ENCODE measurements at regions not wholly inside any gene's neighbourhood (a gene's known extent, or its start where the extent isn't known, plus 50 kb on each side); places are given as distances from the start of the nearest gene placed in this dataset.

DNA sequence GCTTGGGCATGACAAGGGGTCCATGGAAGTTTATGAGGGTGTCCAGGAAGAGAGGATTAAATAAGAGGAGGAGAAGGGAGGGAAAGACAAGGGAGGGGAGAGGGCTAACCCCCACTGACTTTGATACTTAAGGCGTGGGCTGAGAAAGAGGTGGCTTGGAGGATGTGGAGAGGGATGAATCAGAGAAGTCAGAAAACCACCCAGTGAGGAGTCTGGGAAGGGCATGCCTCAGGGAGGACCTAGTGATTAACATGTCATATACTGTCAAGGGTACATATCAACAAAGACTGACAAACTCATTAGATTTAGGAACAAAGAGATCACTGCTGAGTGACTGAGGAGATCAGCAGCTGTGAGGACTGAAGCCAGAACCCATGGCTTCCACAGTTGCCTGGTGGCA is 145.4 kb downstream of the IRX5 start:
- DNase-seq: no peak

DNA sequence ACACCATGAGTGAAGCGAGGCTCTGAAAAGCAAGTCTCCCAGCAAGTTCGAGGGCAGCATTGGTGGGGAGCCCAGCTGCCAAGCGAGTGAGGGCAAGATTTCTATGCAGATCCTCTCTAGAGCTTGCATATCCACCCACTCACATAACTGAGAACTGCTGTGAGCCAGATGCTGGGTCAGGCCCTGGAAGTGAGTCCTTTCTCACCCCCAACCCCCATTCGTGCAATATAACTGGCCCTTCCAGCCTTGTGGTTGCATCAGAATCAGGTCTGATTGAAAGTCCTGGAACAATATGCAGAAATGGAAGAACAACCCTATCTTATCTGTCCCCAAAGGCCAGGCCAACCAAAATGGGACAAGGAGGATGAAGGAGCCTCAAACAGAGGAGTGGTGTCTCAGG is 146.6 kb downstream of the IRX5 start:
- no peak for DNase-seq

DNA sequence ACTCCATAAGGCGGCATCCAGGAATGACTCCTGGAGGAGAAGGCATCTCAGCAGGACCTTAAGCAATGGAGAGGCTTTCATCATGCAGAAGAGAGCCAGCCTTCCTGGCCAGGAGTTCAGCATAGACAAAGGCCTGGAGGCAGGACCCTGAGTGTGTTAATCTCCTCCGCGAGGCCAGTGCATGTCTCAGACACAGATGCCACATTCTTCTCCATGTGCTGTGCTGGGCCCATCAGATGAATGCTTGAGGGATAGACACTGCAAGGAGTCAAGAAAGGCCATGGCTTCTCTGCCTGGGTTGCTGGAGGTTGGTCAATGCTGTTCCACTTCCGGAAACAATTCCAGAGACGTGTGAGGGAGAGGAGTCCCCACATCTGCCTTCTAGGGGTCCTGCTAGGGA is 147.5 kb downstream of the IRX5 start:
- DNase-seq: no peak

DNA sequence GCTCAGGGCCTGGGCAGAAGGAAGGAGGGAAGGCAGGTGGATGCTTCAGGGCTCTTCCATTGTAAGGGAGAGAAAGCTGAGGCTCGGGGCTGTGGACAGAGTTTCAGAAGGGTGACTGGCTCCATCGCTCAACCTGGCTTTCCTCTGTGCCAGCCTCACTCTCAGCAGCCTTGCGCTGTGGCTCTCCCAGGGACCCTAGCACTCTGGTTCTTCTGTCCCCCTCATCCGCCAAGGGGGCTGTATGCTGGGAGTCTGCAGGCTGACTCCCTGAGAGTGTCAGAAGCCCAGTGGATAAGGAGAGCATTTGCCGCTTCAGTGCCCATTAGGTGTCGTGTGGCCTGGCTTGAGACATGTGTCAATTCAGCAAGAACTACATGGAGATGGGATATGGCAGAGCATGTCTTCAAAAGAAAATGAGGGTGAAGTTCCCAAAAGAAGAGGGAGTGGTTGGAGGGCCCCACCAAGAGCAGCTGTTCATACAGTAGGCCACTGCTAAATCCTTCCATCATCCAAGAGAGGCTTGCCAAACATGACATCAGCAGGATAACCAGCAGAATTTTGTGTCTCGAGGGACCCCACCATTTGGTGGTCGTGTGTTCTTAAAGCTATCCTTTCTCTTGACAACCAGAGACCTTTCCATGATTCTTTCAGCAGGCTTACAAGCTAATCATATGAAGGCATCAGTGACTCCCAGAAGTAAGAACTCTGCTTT is 148.2 kb downstream of the IRX5 start:
- DNase-seq: no peak

DNA sequence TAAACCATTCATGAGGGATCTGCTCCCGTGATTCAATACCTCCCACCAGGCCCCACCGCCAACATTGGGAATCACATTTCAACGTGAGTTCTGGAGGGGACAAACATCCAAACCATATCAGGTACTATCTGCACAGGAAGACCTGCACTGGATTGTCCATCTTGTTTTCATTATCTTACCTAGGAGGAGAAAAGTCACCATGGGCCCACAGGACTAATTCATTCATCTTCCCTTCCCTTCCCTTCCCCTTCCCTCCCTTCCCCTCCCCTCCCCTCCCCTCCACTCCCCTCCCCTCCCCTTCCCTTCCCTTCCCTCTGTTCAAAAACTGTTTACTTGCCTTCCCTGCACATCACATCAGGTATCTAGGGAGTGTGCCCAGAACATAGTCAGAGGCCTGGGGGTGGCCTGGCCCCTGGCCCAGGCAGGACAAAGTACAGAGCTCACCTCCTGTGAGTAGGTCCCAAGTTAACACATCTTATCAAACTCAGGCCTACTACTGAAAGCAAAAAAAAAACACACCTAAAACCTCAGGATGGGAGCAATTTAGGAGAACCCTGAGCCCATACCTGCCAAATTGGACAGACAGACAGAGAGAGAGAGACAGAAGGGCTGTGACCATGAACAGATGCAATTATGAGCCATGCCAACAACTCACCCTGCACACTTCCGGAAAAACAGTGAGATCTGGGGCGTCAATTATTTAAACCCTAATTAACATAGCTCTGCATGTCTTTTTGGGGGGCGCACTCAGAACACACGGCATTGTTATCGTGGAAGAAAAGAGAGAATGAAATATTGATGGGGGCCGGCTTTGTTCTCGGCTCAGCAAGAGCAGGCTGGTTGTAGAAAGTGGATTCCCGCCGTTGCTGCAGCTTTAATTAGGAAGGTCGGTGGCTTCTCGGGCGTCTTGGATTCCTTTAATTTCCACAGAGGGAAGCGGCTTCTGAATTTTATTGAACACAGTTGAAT is 151.2 kb downstream of the IRX5 start:
- DNase-seq: no peak

DNA sequence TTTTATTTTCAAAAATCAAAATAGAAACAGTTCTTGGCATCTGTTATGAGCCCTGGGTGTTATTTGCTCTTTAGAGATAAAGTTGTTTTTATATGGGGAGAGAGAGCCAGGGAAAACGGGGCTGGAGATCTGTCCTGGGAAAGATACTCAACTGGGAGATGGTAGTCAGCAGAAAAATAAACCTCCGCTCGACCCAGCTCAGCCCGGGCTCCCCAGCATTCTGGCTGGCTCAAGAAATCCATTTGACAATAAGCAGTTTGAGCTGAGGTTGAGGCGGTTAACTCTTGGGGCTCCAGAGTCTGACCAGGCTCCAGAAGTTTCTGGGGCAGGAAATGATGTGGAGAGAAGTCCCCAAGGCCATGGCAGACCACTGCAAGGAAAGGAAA is 151.9 kb downstream of the IRX5 start:
- DNase-seq: no peak

DNA sequence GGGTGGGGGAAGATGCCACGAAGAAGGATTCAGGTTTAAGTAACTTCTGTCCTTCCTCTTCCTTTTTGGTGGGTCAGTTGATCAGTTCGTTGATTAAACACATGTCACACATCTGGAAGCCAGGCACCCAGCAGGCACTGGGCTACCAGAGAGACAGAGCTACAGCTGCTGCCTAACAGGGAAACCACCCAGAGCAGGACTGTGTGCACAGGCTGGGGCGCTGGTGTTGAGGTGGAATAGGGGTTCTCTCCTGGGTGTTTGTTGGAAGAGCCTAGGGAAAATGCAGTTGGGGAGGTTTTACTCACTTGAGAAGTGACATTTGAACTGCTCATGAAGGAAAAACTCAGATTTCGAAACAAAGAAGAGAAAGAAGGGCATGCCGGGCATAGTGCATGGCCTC is 152.4 kb downstream of the IRX5 start:
- no peak for DNase-seq

DNA sequence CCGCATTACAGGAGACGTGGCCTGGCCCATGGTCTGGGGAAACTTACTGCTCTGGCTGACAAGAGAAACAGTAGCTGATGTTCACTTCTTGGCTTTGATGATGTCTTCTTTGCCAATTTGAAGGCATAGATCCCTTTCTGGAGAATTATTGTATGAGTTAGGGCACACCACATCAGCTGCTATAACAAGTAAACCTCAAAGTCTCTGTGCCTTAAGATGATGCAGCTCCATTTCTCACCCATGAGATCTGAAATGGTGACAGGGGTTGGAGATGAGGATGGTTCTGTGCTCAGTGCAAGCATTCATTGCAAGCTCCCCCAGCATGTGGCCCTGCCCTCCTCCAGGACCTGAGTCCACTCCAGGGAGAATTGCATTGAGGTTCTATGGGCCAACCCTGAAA is 157.4 kb downstream of the IRX5 start:
- DNase-seq: no peak

DNA sequence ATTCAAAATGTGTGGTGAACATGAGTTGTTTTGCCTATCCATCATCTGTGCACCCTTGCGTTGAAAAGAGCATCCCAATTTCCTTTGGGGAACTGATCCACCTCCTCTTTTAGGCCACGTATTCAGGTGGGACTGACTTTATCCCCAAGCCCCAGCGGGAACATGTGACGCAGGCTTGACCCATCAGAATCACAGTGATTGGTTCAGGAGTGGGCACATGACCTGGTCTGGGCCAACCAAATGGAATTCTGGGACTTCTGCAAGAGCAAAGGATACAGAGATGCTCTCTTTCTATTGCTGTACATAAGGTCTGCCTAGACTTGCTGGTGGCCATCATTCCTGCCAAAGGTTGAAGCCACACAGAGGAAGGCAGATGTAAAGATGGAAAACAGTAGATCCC is 158.9 kb downstream of the IRX5 start:
- no peak for DNase-seq

DNA sequence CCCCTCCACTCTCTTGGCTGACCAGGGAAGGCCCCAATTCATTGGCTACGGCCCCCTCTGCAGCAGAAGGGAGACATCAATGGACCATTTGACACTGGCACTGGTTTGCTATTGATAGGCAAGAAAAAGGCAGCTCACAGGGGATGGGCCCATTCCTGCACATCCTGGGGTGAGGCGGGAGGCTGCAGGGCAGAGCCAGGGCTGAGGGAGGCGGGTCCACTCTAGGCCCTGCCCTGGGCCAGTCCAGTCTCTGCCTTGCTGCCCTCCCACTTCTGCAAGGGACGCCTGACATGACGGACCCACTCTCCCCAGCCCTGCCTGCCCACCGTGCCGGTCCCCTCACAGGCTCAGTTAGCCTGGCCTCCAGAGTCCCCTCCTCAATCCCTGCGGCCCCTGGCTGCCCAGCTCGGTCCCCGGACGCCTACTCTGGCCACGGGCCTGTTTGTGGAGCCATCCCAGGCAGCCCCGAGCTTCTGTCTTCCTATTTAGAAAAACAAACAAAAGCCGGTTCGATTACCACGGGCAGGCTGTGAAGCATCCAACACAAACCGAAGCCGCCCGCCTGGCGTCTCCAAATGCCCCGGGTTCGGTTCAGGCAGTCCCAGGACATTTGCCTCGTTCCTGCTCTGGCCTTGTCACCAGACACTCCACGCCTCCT is 160.7 kb downstream of the IRX5 start:
- DNase-seq: no peak

DNA sequence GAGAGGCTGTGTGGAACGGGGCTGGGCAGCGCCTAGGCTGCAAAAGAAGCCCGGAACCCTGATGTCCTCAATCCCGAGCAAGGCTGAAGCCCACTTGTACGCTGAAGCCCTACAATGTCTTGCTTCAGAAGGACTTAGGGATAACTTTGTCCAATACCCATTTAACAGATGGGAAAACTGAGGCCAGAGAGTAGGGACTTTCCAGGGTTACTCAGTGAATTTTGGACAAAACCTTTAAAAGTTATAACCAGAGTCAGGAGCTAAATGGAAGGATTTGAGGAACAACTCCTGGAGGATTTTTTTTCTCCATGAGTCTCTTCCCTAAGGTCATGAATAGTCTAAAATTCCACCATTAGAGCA is 161.2 kb downstream of the IRX5 start:
- DNase-seq: no peak

DNA sequence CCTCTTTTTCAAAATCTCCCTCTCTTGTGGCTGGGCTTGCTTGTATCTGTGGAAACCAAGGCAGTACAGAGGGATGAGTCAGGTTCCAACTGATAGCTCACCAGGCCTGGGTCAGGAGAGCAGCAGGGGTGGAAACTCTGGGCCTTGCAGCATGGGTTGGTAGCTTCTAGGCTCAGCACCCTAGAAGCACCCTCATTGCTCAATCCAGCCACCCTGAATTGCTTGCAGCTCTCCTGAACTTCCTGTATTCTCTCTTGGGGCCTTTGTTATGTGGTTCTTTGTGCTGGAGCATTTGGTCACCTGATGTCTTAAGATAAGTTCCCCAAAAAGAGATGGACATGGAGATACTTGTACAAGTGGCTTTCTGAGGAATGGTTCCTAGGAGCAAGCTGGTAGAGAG is 169.4 kb downstream of the IRX5 start:
- DNase-seq: no peak

DNA sequence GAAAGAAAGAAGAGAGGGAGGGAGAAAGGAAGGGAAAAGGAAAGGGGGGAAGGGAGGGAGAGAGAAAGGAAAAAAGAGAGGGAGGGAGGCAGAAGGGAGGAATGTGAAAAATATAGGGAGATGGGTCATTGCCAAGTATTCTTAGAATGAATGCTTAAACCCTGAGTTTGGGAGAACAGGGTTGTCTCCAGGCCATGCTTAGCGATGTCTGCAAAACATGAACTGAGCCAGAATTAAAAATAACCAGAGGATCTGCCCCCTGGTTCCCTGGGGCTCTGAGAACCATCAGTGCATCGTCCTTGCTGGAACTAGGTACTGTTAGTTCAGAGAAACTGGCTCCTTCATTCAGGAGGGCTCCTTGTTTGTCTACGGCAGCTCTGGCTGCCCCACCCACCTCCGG is 170.4 kb downstream of the IRX5 start:
- DNase-seq: no peak

DNA sequence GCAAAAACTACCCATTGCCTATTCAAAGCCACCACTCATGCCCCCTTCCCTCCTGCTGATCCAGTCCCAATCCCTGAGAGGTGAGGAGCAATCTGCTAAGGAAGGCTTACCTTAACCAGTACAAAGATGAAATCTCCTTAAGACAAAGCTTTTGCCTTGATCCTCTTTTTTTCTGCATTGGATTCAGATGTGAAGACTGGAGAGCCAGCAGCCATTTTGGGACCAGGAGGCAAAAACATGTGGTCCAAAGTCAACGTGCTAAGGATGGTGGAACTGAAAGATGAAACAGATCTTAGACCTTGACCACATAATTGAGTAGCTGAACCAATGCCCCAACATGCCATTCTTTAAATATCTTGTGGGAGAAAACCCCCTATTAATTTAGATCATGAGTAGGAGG is 171.4 kb downstream of the IRX5 start:
- no peak for DNase-seq

DNA sequence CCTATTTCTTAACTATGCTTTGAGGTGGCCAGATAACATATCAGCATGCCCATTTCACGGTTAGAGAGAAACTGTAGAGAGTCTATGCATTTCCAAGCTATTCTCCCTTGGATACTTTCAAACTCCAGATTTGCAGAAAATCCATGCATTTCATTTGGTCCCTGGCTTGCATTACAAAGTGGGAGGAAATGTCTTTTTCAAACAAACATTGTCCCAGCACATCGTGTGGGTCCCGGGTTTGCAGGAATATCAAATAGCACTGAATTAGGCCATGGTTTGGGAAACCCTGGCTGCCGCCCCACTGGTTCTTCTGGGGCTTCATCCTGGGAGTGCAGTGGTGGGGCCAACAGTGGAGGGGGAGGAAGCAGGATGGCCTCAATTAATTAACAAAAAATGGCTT is 171.9 kb downstream of the IRX5 start:
- DNase-seq: no peak

DNA sequence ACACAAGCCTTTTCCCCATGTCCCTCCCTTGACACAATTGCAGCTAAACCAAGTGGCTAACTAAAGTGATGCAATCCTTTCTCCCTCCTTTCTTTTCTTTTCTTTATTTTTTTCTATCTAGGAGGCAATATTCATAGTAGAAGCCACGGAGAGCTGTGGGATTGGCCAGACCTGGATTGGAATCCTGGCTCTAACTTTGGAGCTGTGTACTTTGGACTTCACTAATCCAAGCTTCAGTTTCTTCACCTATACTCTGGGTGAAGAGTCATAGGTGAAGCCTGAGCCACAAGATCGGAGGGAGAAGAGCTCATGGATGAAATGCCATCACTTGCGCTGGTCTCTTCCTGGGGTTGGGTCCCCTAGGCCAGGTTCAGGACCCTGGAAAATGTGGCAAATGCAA is 177.2 kb downstream of the IRX5 start:
- no peak for DNase-seq

DNA sequence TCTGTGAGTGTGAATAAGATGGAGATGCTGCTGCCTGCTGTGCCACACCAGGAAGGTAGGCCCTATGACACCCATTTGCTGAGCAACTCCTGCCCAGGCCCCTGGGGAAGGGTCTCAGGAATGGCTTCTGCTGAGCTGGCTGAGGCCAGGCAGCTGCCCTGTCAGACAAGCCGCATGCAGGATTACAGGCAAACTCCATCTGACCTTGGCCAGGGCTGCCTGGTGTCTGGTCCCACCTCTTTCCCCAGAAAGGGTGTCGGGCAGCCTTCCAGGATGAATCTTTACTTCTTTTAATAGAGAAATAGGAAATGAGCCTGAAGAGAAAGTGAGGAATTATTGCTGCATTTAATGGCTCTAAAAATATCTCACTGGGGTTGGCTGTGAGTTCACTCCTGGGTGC is 182.5 kb downstream of the IRX5 start:
- DNase-seq: no peak

DNA sequence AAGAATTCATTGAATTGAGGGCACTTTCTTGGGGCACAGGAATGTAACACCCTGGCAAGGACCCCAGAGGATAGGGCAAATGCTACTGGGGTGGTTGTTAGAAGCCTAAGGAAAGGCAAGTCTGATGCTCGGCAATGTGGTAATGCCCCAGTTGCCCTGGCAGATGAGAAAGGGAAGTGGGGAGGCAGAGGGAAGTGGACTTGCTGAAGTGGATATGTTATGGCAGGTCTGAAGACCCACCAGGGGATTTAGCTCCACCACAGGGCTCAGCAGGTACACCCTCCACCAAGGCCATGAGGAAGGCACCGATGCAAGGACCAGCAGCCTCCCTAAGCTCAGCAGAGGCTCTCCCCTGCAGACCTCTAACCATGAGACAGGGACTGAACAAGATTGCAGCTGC is 184.8 kb downstream of the IRX5 start:
- DNase-seq: no peak

DNA sequence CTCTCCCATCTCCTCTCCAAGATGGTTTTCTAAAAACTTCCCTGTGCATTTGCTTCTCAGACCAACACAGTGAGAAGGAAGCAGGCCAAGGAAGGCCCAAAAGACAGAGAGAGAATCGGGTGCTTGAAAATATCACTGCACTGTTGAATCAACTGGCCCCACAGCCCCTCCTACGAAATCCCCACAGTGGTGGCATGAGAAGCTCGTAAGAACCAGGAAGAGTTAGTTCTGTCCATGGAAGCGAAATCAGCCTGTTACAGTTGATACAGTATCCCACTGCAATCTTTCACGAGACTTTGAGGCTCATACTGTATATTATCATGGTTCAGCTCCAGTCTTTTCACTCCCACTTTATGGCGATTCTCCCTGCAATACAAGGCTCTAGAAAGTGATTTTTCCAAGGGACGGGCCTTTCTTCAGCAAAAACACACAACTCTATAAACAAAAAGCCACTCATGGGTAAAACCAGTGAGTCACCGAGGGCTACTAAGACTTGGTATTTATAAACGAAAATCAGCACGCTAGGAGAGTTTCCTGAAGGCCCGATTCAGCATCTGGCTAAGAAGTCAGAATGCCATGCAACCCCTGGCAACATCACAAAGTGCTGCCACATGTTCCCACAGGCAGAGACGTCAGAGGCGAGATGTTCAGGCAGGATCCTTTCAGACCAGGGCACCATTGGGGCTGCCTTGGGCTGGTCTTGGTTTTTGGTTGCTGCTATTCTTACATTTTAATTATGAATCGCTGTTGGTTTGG is 185.7 kb downstream of the IRX5 start:
- no peak for DNase-seq

DNA sequence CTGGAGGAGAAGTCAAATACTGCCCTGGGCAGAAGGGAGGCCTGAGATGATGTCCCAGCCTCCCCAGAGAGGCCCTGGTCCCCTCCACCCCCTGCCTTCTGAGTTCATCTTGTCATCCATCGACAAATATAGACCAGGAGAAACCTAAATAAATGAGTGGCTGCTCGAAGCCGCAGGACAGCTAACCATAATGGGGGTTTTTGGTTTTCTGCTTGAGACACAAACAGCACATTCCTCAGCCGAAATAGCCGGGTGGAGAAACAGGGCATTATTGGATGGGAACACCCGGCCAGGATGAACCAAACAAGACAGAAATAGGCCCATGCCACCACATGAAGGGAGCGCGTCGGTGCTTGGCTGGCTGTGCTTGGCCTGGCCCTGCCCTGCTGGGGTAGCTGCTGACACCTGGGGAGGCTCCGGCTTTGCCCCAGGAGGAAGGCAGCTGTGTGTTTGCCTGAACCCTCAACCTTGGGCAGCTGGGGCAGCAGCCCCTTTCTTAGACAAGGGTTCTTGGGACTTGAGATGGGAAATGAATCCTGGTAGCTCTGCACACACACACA is 188.1 kb downstream of the IRX5 start:
- no peak for DNase-seq

DNA sequence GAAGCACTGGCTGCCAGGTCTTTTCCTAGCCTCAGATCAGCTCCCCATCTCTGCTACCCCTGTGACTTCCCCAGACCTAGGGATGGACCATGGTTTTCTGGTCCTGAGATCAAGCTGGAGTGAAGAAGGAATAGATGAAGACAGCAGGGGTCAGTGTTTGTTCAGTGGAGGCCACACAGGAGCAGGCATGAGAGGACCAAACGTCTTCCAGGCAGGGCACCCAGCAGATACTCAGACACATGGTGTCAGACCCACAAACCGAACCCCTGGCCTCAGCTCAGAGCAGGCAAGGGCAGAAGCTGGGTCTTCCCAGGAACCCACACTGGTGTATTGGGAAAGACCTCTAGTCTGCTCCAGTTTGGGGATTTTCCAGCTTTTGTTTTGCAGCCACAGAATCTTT is 189.7 kb downstream of the IRX5 start:
- DNase-seq: no peak

DNA sequence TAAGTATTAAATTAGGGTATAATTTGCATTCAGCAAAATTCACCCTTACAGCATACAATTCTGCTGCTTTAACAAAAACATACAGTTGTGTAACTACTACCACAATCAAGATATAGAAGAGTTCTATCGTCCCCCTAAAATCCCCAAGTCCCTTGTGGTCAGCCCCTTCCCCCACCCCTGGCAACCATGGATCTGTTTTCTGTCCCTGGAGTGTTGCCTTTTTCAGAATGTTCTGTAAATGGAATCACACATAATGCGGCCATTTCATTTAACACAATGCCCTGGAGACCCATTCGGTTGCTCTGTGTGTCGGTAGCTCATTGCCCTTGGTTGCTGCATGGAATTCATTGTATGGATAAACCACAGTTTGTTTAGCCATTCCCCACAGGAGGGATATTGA is 190.2 kb downstream of the IRX5 start:
- DNase-seq: no peak

DNA sequence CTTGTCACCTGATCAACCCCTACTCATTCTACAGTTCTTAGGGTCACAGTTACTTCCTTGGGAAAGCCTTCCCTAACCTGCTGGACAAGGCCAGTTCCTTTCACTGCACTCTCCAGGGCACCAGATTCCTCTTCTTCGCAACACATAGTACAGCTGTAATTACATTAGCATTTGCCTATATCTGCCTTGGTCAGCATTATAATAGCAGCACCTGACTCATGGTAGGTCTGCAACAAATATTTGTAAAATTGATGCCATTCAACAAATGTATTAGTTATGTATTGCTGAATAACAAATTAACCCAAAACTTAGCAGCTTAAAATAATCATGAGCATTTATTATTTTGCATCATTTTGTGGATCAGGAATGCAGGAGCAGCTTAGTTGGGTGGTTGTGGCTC is 193.0 kb downstream of the IRX5 start:
- no peak for DNase-seq
